ENCODE measurements at regions not wholly inside any gene's neighbourhood (a gene's known extent, or its start where the extent isn't known, plus 50 kb on each side); places are given as distances from the start of the nearest gene placed in this dataset.

DNA sequence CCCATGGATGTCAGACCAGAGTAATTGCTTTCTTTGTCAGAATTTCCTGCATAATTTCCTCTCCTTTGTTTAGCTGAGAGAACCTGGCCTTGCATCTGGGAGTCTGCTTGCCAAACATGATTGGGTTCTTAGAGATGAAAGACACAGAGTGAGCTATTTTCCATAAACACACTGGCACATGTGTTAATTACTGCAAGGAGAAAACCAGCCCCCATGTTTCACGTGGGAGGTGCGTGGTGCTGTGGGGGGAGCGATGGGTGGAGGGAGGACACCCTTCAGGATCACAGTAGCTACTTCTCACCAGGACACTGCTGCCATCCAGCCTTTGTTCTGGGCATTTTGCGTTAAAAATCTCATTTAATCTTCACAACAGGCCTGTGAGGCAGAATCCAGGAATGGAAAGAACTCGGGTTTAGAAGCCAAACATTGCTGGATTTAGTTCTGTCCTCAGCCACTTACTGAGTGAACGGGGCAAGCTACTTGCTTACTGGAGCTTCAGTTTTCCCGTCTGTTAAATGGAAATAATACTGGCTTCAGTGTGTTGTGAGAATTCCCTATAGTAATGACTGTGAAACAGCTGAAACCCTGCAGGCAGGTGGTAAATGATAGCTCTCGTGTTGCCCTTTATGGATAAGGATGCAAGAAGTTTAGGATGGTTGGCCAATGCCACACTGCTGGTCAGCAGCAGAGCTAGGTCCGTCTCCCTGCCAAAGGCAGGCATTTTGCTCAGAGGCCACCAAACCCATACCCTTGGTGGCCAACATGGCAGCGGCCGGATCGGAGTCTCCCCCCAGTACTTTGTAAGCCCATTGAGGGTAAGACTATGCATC lies 100.1 kb upstream of the ASAP2 start:
- no peak for DNase-seq (ENCODE audit: low read depth)
- TF ChIP-seq, protein P1, sequence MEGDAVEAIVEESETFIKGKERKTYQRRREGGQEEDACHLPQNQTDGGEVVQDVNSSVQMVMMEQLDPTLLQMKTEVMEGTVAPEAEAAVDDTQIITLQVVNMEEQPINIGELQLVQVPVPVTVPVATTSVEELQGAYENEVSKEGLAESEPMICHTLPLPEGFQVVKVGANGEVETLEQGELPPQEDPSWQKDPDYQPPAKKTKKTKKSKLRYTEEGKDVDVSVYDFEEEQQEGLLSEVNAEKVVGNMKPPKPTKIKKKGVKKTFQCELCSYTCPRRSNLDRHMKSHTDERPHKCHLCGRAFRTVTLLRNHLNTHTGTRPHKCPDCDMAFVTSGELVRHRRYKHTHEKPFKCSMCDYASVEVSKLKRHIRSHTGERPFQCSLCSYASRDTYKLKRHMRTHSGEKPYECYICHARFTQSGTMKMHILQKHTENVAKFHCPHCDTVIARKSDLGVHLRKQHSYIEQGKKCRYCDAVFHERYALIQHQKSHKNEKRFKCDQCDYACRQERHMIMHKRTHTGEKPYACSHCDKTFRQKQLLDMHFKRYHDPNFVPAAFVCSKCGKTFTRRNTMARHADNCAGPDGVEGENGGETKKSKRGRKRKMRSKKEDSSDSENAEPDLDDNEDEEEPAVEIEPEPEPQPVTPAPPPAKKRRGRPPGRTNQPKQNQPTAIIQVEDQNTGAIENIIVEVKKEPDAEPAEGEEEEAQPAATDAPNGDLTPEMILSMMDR (IDR thresholded peaks at IDR 0.05; ENCODE audit: control insufficient read depth, extremely low read depth, insufficient read depth), result no peak
- no peak overlapping the region for H3K4me3 ChIP-seq (ENCODE audit: low read depth, low read length)

DNA sequence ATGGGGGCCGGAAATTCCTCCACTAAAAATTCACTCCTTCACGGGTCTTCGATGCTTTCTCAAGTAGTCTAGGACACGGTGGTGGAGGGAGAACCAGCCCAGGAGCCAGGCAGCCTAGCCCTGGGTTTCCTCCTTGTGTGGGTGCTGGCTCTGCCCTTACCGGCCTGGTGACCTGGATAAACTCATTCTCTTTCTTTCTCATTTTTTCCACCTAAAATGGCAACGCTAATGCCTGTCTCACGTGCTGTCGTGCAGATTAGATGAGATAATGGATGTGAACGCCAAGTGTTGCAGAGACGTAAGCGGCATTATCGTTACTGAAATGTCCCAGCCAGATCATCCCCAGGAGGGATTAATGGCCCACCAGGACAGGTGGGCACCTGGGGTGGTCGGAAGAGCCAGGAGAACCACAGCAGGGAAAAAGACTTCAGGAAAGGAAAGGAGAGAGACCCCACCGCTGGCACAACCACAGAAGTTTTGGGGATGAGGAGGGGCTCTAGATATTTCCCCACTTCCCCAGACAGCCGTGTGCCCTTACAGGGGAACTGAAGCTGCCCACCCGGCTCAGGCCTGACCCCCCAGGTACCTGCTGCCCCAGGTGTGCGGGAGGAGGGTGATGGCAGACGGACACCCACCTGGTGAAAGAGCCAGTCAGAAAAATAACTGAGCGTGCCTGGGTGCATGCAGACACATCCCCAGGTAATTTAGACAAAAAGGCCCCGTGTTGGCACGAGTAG lies 100.8 kb upstream of the ASAP2 start:
- H3K4me3 ChIP-seq (ENCODE audit: low read depth, low read length), result no peak overlapping the region
- TF ChIP-seq, protein P1 (IDR thresholded peaks at IDR 0.05; ENCODE audit: control insufficient read depth, extremely low read depth, insufficient read depth), result no peak
- no peak for DNase-seq (ENCODE audit: low read depth)

DNA sequence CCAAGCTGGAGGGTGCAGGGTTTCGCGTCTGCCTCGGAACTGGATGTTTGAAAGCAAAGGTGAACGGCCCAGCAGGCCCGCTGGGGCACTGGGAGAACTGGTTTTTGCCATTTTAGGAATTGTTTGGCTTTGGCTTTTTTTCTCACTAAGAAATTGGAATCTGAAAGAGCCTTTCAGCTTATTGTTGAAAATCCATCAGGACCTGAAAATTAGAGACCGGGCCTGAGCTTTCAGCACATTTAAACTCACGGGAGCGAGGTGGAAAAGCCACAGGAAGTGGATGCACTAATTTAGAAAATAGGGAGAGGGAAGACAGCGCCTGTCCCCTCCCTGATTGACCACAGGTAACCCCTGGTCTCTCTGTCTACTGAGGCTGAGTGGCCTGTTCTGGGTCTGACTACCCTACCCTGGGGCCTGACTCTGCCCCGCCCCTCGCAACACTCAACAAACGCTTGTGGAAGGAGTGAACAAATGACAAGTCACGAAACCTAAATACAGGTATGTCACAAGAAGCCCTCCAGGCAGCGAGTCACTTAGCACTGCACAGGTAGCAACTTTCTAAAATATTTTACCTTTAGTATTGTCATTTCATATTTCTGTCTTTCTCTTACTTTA lies 100.3 kb upstream of the MBOAT2 start:
- TF ChIP-seq, protein P1 (IDR thresholded peaks at IDR 0.05; ENCODE audit: control insufficient read depth, extremely low read depth, insufficient read depth), result no peak
- H3K4me3 ChIP-seq (ENCODE audit: low read depth, low read length), result no peak overlapping the region
- no peak for DNase-seq (ENCODE audit: low read depth)

DNA sequence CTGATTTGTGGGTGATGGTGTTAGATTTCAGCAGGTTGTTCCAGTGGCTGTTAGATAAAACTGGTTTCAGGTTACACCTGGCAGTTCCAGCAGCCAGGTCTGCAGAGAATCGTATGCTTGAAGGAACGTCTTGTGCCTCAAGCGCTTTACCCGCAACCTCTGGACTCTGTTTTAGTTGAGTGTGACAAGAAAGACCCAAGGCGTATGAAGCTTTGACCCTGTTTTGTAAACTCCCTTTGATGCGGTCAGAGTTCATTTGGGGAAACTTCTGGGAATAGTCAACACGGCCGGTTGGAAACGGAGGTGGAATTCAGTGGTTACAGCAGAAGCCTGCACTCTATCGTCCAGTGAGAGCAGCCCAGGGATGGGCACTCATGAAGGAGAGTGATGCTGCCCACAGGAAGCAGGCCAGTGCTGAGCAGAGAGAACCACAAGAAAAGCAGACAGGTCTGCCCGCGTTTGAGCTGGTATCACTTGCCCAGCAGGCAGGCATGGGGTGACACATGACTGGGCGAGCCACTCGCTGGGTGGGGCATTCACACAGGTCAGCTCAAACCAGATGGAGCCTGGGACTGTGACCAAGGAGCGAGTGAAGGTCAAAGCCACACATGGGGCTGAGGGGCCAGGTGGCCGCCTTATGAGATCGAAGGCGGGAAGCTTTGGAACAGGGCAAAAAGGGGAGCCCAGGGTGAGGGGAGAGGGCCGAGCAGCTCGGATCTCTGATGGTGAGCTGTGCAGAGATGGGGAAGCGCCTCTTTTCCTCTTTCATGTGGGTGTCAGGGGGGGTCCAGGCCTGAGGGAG lies 99.6 kb upstream of the MBOAT2 start:
- DNase-seq (ENCODE audit: low read depth), result peak; percentile 25
- TF ChIP-seq, protein P1 (IDR thresholded peaks at IDR 0.05; ENCODE audit: control insufficient read depth, extremely low read depth, insufficient read depth), result no peak
- no peak overlapping the region for H3K4me3 ChIP-seq (ENCODE audit: low read depth, low read length)

DNA sequence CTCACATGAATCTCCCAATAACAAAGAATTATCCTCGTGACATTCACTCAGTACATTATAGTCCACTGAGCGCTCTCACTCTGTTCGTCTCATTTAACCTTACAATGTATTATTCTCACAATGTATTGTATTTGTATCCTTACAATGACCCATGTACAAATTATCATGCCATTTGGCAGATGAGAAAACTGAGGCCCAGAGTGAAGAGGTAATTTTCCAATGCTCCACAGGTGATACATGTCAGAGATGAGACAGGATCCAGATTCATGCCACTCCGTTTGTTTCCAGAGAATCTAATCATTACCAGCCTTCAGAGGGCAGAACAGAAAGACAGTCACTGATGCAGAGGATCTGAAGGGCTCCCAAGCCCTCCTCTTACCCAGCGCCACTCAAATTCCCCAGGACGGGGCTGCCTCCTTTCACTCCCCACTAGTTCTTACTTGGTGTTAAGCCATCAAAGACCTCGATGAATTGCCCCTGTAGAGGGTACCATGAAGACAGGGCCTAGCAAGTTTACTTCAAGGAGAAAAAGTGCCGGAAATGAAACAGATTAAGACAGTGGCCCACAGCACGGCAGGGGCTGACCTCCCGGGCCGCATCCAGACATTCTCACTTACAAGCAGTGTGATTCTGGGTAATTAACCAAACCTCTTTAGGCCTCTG lies 98.4 kb upstream of the MBOAT2 start:
- TF ChIP-seq, protein P1 (IDR thresholded peaks at IDR 0.05; ENCODE audit: control insufficient read depth, extremely low read depth, insufficient read depth), result no peak
- DNase-seq (ENCODE audit: low read depth), result no peak
- H3K4me3 ChIP-seq (ENCODE audit: low read depth, low read length), result no peak overlapping the region

All from LNCaP clone FGC (cell line).